Ishikawa (cell line): ENCODE measurements at regions not wholly inside any gene's neighbourhood (a gene's known extent, or its start where the extent isn't known, plus 50 kb on each side); places are given as distances from the start of the nearest gene placed in this dataset.

Experiments
- CEBPB ChIP-seq: IDR thresholded peaks from 2 replicates; pipeline ENCODE4 v1.6.1; 2012
- CREB1 ChIP-seq: IDR thresholded peaks from 2 replicates; pipeline ENCODE4 v1.6.1; 2012; ENCODE audit warnings: low read depth
- EGR1 ChIP-seq: IDR thresholded peaks from 2 replicates; pipeline ENCODE4 v1.6.1; 2012
- EP300 ChIP-seq: IDR thresholded peaks from 2 replicates; pipeline ENCODE4 v1.6.1; 2012; ENCODE audit warnings: borderline replicate concordance
- FOXM1 ChIP-seq: IDR thresholded peaks from 2 replicates; pipeline ENCODE4 v1.6.1; 2012; ENCODE audit warnings: low read depth, borderline replicate concordance
- MAX ChIP-seq: IDR thresholded peaks from 2 replicates; pipeline ENCODE4 v1.6.1; 2012
- NFIC ChIP-seq: IDR thresholded peaks from 2 replicates; pipeline ENCODE4 v1.6.1; 2012
- RAD21 ChIP-seq: IDR thresholded peaks from 2 replicates; pipeline ENCODE4 v1.6.1; 2012; ENCODE audit warnings: low read depth
- REST ChIP-seq: IDR thresholded peaks from 2 replicates; pipeline ENCODE4 v1.6.1; 2012; ENCODE audit warnings: low read depth, mild to moderate bottlenecking
- TAF1 ChIP-seq: IDR thresholded peaks from 2 replicates; pipeline ENCODE4 v1.6.1; 2012; ENCODE audit warnings: low read depth, mild to moderate bottlenecking
- TCF12 ChIP-seq: IDR thresholded peaks from 2 replicates; pipeline ENCODE4 v1.6.1; 2012; ENCODE audit warnings: low read depth
- TEAD4 ChIP-seq: IDR thresholded peaks from 2 replicates; pipeline ENCODE4 v1.6.1; 2012
- USF1 ChIP-seq: IDR thresholded peaks from 2 replicates; pipeline ENCODE4 v1.6.1; 2012
- YY1 ChIP-seq: IDR thresholded peaks from 2 replicates; pipeline ENCODE4 v1.6.1; 2012; ENCODE audit warnings: low read depth
- ZBTB7A ChIP-seq: IDR thresholded peaks from 2 replicates; pipeline ENCODE4 v1.6.1; 2012; ENCODE audit warnings: low read depth

GRCh38 chr14:41549821-41550607 is 56.7 kb upstream of the LRFN5 start:
- no peak for TF ChIP-seq REST
- TF ChIP-seq MAX = no peak
- no peak for TF ChIP-seq FOXM1
- no peak for TF ChIP-seq CREB1
- no peak for TF ChIP-seq CEBPB
- TF ChIP-seq EP300 = no peak
- TF ChIP-seq ZBTB7A = no peak
- TF ChIP-seq TEAD4 = no peak
- TF ChIP-seq USF1 = no peak

GRCh38 chr14:41549282-41549681 is 57.4 kb upstream of the LRFN5 start:
- TF ChIP-seq USF1 (no peak), NFIC (no peak), TAF1 (no peak), FOXM1 (no peak), ZBTB7A (no peak), RAD21 (no peak), MAX (no peak), TCF12 (no peak), EGR1 (no peak), CEBPB (no peak), REST (no peak), EP300 (no peak), CREB1 (no peak), TEAD4 (no peak), YY1 (no peak)

- TF ChIP-seq FOXM1 (no peak), TCF12 (no peak), CREB1 (no peak), ZBTB7A (no peak), TEAD4 (no peak), MAX (no peak), USF1 (no peak), CEBPB (no peak), EGR1 (no peak), EP300 (no peak)
Measured at GRCh38 chr14:41548666-41549065, 58.0 kb upstream of the LRFN5 start.

GRCh38 chr14:41541333-41541732 is 65.3 kb upstream of the LRFN5 start:
- no peak for TF ChIP-seq RAD21
- no peak for TF ChIP-seq USF1
- no peak for TF ChIP-seq CEBPB
- TF ChIP-seq EP300 = no peak
- TF ChIP-seq REST = no peak
- TF ChIP-seq TAF1 = no peak
